ENCODE measurements at regions not wholly inside any gene's neighbourhood (a gene's known extent, or its start where the extent isn't known, plus 50 kb on each side); places are given as distances from the start of the nearest gene placed in this dataset.
A peak's percentile ranks its signal among the peaks of the same experiment; 100 is the strongest.
"Not testable (repeated sequence)": the region's sequence is repeated elsewhere in the genome, so short reads cannot be mapped to it uniquely, and the experiment has no call there.

DNA sequence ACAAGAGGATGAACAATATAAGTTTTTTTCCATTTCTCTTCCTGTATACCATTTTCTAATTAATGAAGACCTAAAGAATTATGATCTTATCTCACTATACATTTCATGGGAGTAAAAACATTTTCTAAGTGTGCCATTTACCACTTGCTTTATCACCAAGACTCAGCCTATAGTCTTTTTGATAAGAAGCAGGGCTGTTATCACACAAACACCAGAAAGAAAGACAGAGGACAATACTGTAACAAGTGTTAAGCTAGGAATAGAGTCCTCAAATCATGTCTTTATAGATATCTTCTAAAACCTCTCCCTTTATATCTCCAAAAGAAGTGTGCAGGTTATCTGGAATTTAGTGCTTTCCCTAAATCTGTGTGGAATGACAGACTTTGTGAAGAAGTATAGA, 119.7 kb downstream of the FAM174A start:
- TF ChIP-seq, protein P1, sequence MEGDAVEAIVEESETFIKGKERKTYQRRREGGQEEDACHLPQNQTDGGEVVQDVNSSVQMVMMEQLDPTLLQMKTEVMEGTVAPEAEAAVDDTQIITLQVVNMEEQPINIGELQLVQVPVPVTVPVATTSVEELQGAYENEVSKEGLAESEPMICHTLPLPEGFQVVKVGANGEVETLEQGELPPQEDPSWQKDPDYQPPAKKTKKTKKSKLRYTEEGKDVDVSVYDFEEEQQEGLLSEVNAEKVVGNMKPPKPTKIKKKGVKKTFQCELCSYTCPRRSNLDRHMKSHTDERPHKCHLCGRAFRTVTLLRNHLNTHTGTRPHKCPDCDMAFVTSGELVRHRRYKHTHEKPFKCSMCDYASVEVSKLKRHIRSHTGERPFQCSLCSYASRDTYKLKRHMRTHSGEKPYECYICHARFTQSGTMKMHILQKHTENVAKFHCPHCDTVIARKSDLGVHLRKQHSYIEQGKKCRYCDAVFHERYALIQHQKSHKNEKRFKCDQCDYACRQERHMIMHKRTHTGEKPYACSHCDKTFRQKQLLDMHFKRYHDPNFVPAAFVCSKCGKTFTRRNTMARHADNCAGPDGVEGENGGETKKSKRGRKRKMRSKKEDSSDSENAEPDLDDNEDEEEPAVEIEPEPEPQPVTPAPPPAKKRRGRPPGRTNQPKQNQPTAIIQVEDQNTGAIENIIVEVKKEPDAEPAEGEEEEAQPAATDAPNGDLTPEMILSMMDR (conservative IDR thresholded peaks at IDR 0.05; ENCODE audit: low read depth, low read length), result no peak
- no peak for DNase-seq (ENCODE audit: low read depth)
- no peak overlapping the region for H3K4me3 ChIP-seq (ENCODE audit: low read length)

DNA sequence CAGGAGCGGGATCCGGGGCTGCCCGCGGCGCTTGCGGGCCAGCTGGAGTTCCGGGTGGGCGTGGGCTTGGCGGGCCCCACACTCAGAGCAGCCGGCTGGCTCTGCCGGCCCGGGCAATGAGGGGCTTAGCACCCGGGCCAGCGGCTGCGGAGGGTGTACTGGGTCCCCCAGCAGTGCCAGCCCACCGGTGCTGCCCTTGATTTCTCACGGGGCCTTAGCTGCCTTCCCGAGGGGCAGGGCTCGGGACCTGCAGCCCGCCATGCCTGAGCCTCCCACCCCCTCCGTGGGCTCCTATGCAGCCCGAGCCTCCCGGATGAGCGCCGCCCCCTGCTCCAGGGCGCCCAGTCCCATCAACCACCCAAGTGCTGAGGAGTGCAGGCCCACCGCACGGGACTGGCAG, 121.6 kb downstream of the FAM174A start:
- H3K4me3 ChIP-seq (ENCODE audit: low read length), result not testable (repeated sequence)

DNA sequence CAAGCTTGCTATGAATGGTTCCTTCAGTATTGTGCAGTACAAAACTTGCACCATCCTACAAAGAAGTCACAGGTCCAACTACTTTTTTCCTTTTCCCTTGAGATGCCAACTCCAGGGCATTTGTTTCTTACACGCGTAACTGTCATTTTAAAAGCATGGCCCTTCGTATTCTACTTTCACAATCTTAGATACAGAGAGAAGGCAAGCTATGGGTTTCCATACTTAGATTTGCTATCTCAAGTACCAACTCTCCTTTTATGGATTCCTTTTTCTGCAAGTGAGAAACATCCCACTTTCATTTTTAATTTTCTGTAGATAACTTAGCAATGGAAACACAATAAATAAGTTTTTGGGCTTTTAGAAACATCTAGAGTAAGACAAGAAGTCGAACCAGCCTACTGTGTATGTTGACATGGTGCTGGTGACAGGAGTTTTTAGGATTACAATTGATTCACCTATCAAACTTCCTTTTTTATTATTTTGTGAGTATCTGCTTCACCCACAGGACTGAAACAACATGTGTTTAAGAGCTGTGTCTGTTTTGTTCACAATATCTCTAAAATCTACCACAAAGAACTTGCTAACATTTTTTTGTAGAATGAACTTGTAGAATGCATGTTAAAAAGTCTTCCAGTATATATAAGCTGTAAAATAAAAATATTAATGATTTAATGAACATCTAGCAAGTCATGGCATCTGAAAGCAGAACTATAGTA, 124.1 kb downstream of the FAM174A start:
- H3K4me3 ChIP-seq (ENCODE audit: low read length), result no peak overlapping the region
- TF ChIP-seq, protein P1 (conservative IDR thresholded peaks at IDR 0.05; ENCODE audit: low read depth, low read length), result no peak
- no peak for DNase-seq (ENCODE audit: low read depth)

More for the DNA sequence above, 121.6 kb downstream of the FAM174A start:
- DNase-seq (ENCODE audit: low read depth), result not testable (repeated sequence)

DNA sequence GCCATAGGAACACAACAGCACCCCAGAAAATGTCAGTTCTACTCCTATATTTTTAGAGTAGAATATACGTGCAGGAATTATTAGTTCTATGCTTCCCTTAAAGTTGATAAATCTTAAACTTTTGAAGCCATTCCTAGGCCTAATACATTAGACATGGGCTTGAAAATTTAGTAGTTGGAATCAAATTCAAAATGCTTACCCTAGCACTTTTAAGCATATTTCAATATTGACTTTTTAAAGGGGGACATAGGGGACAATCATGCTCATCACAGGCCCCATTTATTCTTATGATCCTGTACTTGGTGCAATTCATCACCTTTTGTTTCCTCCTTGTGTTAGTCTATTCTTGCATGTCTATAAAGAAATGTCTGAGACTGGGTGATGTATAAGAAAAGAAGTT, 129.0 kb downstream of the FAM174A start:
- no peak for DNase-seq (ENCODE audit: low read depth)
- no peak overlapping the region for H3K4me3 ChIP-seq (ENCODE audit: low read length)
- TF ChIP-seq, protein P1 (conservative IDR thresholded peaks at IDR 0.05; ENCODE audit: low read depth, low read length), result no peak

DNA sequence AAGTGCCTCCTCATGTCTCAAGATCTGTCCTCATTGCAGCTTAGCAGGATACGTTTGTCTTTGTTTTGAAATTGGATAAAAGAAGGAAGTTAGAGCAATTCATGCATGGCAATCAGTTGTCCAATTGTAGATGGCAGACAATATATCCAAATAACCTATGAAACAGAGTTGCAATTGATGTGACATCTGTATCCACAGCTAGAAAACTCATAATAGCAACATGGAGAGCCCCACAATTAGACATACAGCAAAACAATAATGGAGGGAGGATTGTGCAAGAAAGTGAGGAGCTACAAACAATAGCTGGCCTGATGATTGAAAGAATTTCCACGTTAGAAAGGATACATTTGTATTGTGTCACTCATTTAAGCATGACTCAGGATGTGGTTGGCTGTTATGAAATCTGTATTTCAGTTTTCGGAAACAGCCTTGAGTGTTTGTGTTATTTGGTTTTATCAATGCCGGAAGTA, 132.0 kb downstream of the FAM174A start:
- TF ChIP-seq, protein P1 (conservative IDR thresholded peaks at IDR 0.05; ENCODE audit: low read depth, low read length), result no peak
- DNase-seq (ENCODE audit: low read depth), result no peak
- H3K4me3 ChIP-seq (ENCODE audit: low read length), result no peak overlapping the region

DNA sequence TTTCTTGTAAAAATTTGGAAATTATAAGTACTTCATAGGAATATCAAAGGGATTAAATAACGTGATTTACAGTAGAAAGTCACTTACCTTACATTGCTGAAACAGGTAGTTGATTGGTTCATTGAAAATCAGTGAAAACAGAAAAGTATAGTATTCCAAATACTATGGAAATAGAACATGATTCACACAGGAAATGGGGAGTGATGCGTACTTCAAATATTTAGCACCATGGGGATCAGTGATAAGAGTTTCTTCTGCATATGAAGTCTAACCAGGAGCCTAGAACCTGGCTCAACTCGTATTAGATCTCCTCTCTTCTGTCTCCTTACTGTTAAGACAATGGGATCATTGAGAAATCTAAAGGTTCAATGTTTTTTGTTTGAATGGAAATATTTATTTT, 133.3 kb downstream of the FAM174A start:
- H3K4me3 ChIP-seq (ENCODE audit: low read length), result no peak overlapping the region
- TF ChIP-seq, protein P1 (conservative IDR thresholded peaks at IDR 0.05; ENCODE audit: low read depth, low read length), result no peak
- DNase-seq (ENCODE audit: low read depth), result no peak

DNA sequence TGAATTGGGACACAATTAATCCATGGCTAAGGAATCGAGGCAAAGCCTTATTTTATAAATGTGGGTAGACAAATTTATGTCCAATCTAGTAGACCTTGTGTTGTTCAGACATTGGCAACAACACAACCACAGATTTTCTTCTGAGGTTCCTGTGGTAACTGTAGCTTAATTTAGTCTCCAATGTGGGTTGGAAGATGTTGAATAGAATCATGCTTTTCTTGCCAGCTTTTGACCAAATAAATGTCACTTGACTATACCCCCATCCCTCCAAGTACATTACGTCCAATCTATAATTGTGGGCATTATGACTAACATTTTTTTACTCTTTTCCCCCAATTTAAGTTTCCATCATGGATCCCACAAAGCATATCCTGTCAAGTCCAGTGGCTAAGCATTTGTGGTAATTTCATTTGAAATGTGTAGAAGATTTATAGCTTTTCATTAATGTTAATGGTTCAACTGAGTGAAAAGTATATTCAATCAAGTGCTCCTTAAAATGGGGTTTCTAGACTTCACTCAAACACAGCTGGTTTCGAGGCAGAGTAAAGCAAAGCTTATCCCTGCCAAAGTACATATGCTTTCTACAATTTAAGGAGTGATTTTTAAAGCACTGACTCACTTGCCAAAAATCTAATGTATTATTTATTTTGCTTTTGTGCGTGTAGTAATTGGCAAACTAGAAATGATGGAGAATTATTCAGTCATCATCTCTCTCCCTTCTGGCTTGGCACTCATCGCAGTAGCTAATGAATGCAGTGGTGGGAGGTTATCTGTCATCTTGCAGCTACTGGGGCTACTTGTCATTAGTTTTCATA, 141.8 kb downstream of the FAM174A start:
- no peak overlapping the region for H3K4me3 ChIP-seq (ENCODE audit: low read length)
- TF ChIP-seq, protein P1 (conservative IDR thresholded peaks at IDR 0.05; ENCODE audit: low read depth, low read length), result no peak
- DNase-seq (ENCODE audit: low read depth), result peak; percentile 8

Data from retinal pigment epithelial cell (primary cell).